ENCODE measurements at regions not wholly inside any gene's neighbourhood (a gene's known extent, or its start where the extent isn't known, plus 50 kb on each side); places are given as distances from the start of the nearest gene placed in this dataset.

DNA sequence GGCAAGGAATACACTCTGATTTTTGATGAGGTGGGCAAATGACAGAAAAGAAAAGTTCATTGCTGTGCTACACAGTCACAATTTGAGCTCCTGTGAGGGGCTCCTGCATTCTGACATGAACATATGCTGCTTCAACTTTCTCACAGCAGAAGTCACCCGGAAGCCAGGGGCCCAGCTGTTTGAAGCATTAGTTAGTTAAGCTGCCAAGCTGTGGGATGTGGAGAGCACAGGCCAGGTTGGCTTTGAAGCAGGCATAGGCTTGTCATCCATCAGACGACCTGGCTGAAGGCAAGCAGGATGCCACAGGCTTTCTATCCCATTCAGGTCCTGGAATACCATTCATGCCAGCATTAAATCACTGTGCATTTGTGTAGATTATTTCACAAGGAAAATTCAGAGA is 63.1 kb downstream of the MTNR1B start:
- DNase-seq (ENCODE audit: extremely low read depth, insufficient read length) = no peak

DNA sequence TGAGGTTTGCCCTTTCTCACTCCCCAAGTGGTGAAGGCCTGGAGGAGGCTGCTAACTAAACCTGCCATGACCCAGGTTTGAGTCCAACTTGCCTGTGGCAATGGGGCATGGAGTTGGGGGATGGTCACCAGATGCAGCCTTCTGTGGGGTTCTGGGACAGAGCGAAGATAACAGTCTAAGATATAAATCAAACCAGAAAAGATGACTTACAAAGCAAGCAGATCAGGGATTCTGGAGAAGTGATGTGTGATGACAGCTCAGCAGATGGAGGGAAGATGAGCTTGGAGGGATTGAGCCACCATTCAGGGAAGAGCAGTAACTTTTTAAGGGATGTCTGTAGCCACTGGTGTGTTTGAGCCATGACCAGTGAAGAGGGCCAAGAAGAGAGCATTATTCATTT is 63.6 kb downstream of the MTNR1B start:
- no peaks in the 10 kb centered on the region for H3K27me3 ChIP-seq (replicated peaks; ENCODE audit: control insufficient read depth, insufficient read depth, low read length)
- TF ChIP-seq, protein P1, sequence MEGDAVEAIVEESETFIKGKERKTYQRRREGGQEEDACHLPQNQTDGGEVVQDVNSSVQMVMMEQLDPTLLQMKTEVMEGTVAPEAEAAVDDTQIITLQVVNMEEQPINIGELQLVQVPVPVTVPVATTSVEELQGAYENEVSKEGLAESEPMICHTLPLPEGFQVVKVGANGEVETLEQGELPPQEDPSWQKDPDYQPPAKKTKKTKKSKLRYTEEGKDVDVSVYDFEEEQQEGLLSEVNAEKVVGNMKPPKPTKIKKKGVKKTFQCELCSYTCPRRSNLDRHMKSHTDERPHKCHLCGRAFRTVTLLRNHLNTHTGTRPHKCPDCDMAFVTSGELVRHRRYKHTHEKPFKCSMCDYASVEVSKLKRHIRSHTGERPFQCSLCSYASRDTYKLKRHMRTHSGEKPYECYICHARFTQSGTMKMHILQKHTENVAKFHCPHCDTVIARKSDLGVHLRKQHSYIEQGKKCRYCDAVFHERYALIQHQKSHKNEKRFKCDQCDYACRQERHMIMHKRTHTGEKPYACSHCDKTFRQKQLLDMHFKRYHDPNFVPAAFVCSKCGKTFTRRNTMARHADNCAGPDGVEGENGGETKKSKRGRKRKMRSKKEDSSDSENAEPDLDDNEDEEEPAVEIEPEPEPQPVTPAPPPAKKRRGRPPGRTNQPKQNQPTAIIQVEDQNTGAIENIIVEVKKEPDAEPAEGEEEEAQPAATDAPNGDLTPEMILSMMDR (IDR thresholded peaks at IDR 0.05; ENCODE audit: insufficient read depth, low read length, poor library complexity, severe bottlenecking) = no peak
- no peak overlapping the region for H3K4me3 ChIP-seq (replicated peaks; ENCODE audit: low read depth, low read length)
- no peaks in the 10 kb centered on the region for H3K36me3 ChIP-seq (ENCODE audit: control insufficient read depth, insufficient read depth, low read length)
- no peak for DNase-seq (ENCODE audit: extremely low read depth, insufficient read length)

More for the DNA sequence above, 63.1 kb downstream of the MTNR1B start:
- TF ChIP-seq, protein P1 (IDR thresholded peaks at IDR 0.05; ENCODE audit: insufficient read depth, low read length, poor library complexity, severe bottlenecking) = no peak
- Histone ChIP-seq H3K36me3 (ENCODE audit: control insufficient read depth, insufficient read depth, low read length) (no peaks in the 10 kb centered on the region), H3K27me3 (replicated peaks; ENCODE audit: control insufficient read depth, insufficient read depth, low read length) (no peaks in the 10 kb centered on the region), H3K4me3 (replicated peaks; ENCODE audit: low read depth, low read length) (no peak overlapping the region)

DNA sequence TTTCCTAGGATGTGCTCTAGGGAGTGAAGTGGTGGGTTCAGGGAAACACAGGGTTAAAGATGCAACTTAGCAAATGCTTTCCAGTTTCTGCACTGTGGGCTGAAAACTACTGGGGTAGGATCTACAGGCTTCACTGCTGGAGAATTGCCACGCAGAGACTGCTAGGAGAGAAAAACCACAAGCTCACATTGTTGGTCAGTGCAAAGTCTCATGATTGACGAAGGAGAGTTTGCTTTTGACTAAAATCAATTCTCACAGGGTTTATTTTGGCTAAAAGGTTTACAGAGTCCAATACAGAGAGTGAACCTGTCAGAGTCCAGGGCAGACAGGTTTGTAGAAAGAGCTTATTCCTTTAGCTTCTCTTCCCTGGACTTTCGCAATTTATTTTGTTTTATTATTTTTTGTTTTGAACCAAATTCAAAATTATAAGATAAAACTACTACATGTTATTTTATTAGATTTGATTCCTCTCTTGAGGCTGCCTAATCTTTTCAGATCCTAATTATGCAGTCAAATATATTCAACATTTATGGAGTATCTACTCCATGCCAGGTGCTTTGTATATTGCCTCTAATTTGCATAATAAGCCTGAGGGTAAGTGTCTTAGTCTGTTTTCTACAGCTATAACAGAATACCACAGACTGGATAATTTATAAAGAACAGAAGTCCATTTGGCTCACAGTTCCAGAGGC is 64.7 kb downstream of the MTNR1B start:
- Histone ChIP-seq H3K4me3 (replicated peaks; ENCODE audit: low read depth, low read length) (no peak overlapping the region), H3K36me3 (ENCODE audit: control insufficient read depth, insufficient read depth, low read length) (no peaks in the 10 kb centered on the region), H3K27me3 (replicated peaks; ENCODE audit: control insufficient read depth, insufficient read depth, low read length) (no peaks in the 10 kb centered on the region)
- TF ChIP-seq, protein P1 (IDR thresholded peaks at IDR 0.05; ENCODE audit: insufficient read depth, low read length, poor library complexity, severe bottlenecking) = no peak
- DNase-seq (ENCODE audit: extremely low read depth, insufficient read length) = no peak

DNA sequence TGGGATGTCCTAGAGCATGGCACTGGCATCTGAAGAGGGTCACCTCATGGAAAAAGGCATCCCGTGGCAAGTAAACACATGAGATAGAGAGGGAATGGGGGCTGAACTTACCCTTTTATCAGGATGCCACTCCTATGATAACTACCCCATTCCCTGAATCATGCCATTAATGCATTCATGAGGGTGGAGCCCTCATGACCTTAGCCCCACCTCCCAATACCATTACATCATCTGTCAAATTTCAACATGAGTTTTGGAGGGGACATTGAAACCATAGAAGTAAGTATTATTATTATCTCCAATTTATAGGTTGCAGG is 65.2 kb downstream of the MTNR1B start:
- TF ChIP-seq, protein P1 (IDR thresholded peaks at IDR 0.05; ENCODE audit: insufficient read depth, low read length, poor library complexity, severe bottlenecking) = no peak
- no peak for DNase-seq (ENCODE audit: extremely low read depth, insufficient read length)
- H3K27me3 ChIP-seq (replicated peaks; ENCODE audit: control insufficient read depth, insufficient read depth, low read length) = no peaks in the 10 kb centered on the region
- H3K4me3 ChIP-seq (replicated peaks; ENCODE audit: low read depth, low read length) = no peak overlapping the region
- no peaks in the 10 kb centered on the region for H3K36me3 ChIP-seq (ENCODE audit: control insufficient read depth, insufficient read depth, low read length)

DNA sequence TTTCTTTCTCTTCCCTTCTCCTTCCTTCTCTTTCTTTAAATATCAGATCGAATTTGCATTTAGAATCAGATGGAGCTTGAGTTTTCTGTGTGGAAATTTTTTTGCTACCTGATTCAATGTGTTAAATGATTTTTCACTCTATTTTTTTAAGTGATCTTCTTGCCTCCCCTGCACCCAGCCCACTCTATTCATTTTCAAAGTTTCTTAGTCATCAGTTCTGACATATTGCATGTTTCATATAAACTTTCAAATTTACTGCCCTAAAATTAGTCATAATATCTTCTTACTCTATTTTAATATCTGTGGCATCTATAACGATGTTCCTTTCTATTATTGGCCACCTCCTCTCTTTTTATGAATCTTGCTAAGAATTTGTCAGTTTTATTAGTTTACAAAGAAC is 69.1 kb downstream of the MTNR1B start:
- no peaks in the 10 kb centered on the region for H3K27me3 ChIP-seq (replicated peaks; ENCODE audit: control insufficient read depth, insufficient read depth, low read length)
- TF ChIP-seq, protein P1 (IDR thresholded peaks at IDR 0.05; ENCODE audit: insufficient read depth, low read length, poor library complexity, severe bottlenecking) = no peak
- H3K4me3 ChIP-seq (replicated peaks; ENCODE audit: low read depth, low read length) = no peak overlapping the region
- no peaks in the 10 kb centered on the region for H3K36me3 ChIP-seq (ENCODE audit: control insufficient read depth, insufficient read depth, low read length)
- no peak for DNase-seq (ENCODE audit: extremely low read depth, insufficient read length)
